ENCODE measurements at regions not wholly inside any gene's neighbourhood (a gene's known extent, or its start where the extent isn't known, plus 50 kb on each side); places are given as distances from the start of the nearest gene placed in this dataset.
A peak's percentile ranks its signal among the peaks of the same experiment; 100 is the strongest.

- DNase-seq = no peak
Observed at GRCh38 chr9:87428659-87429058, 69.0 kb upstream of the DAPK1 start.

GRCh38 chr9:87431837-87432236, 65.8 kb upstream of the DAPK1 start:
- intact Hi-C loops (cut with DNase I) = no loop called here
- no peak for DNase-seq

More at GRCh38 chr9:87428659-87429058, 69.0 kb upstream of the DAPK1 start:
- intact Hi-C loops (cut with DNase I) = no loop called here

GRCh38 chr9:87433853-87434252, 63.8 kb upstream of the DAPK1 start:
- intact Hi-C loops (cut with DNase I) = no loop called here
- no peak for DNase-seq

GRCh38 chr9:87434366-87434765, 63.3 kb upstream of the DAPK1 start:
- no peak for DNase-seq
- intact Hi-C loops (cut with DNase I) = no loop called here

GRCh38 chr9:87435189-87435880, 62.3 kb upstream of the DAPK1 start:
- DNase-seq = no peak
- intact Hi-C loops (cut with DNase I) = no loop called here

GRCh38 chr9:87436716-87437115, 61.0 kb upstream of the DAPK1 start:
- intact Hi-C loops (cut with DNase I) = no loop called here
- no peak for DNase-seq

GRCh38 chr9:87437966-87438365, 59.7 kb upstream of the DAPK1 start:
- no peak for DNase-seq
- intact Hi-C loops (cut with DNase I) = no loop called here

GRCh38 chr9:87441251-87441650, 56.4 kb upstream of the DAPK1 start:
- no peak for DNase-seq
- intact Hi-C loops (cut with DNase I) = no loop called here

GRCh38 chr9:87442451-87442850, 55.2 kb upstream of the DAPK1 start:
- intact Hi-C loops (cut with DNase I) = no loop called here

GRCh38 chr9:87443006-87443405, 54.7 kb upstream of the DAPK1 start:
- no peak for DNase-seq
- intact Hi-C loops (cut with DNase I) = no loop called here

More at GRCh38 chr9:87442451-87442850, 55.2 kb upstream of the DAPK1 start:
- no peak for DNase-seq

GRCh38 chr9:87443461-87443860, 54.2 kb upstream of the DAPK1 start:
- no peak for DNase-seq
- intact Hi-C loops (cut with DNase I) = no loop called here

GRCh38 chr9:87445646-87446045, 52.0 kb upstream of the DAPK1 start:
- intact Hi-C loops (cut with DNase I) = no loop called here
- peak in 8 of 10 donors; percentile 13 to 88 (median 56) for DNase-seq

GRCh38 chr9:87446527-87446926, 51.1 kb upstream of the DAPK1 start:
- intact Hi-C loops (cut with DNase I) = no loop called here
- DNase-seq = no peak

- intact Hi-C loops (cut with DNase I) = no loop called here
- DNase-seq = no peak
Observed at GRCh38 chr9:87447547-87448432, 49.9 kb upstream of the DAPK1 start.
